H9 (cell line): ENCODE measurements at regions not wholly inside any gene's neighbourhood (a gene's known extent, or its start where the extent isn't known, plus 50 kb on each side); places are given as distances from the start of the nearest gene placed in this dataset.

ENCODE experiments used
- DNase-seq: peaks from one replicate; pipeline ENCODE4 v3.0.0-alpha.2; 2017
- H2AFZ ChIP-seq: one replicate; pipeline ENCODE4 v1.6.1; 2013; ENCODE audit warnings: mild to moderate bottlenecking, low read length, control low read depth, moderate library complexity
- H2AK5ac ChIP-seq: 2 replicates; pipeline ENCODE4 v1.6.1; 2013; ENCODE audit warnings: low read length, control low read depth, mixed read lengths; ENCODE audit not compliant: insufficient read length
- H2BK120ac ChIP-seq: one replicate; pipeline ENCODE4 v1.6.1; 2013; ENCODE audit warnings: low read depth, mild to moderate bottlenecking, low read length, control low read depth, inconsistent platforms; ENCODE audit not compliant: poor library complexity, severe bottlenecking
- H2BK12ac ChIP-seq: 2 replicates; pipeline ENCODE4 v1.6.1; 2013; ENCODE audit warnings: low read length, control low read depth, mixed read lengths, low read depth; ENCODE audit not compliant: insufficient read length
- H2BK15ac ChIP-seq: 2 replicates; pipeline ENCODE4 v1.6.1; 2013; ENCODE audit warnings: low read depth, low read length, control low read depth
- H2BK20ac ChIP-seq: one replicate; pipeline ENCODE4 v1.6.1; 2013; ENCODE audit warnings: low read depth, mild to moderate bottlenecking, low read length, control low read depth, inconsistent platforms; ENCODE audit not compliant: poor library complexity, severe bottlenecking
- H2BK5ac ChIP-seq: 2 replicates; pipeline ENCODE4 v1.6.1; 2013; ENCODE audit warnings: low read length, control low read depth, mixed read lengths; ENCODE audit not compliant: insufficient read length
- H3K14ac ChIP-seq: 2 replicates; pipeline ENCODE4 v1.6.1; 2013; ENCODE audit warnings: low read length, control low read depth; ENCODE audit not compliant: insufficient read depth
- H3K18ac ChIP-seq: 2 replicates; pipeline ENCODE4 v1.6.1; 2013; ENCODE audit warnings: low read depth, mild to moderate bottlenecking, mixed read lengths, low read length, control low read depth; ENCODE audit not compliant: insufficient read length
- H3K23ac ChIP-seq: 2 replicates; pipeline ENCODE4 v1.6.1; 2013; ENCODE audit warnings: low read length, control low read depth, mixed read lengths, low read depth; ENCODE audit not compliant: insufficient read length
- H3K23me2 ChIP-seq: 2 replicates; pipeline ENCODE4 v1.6.1; 2013; ENCODE audit warnings: low read depth, mild to moderate bottlenecking, mixed read lengths, low read length, control low read depth; ENCODE audit not compliant: insufficient read length, poor library complexity, severe bottlenecking
- H3K27ac ChIP-seq: 2 replicates; pipeline ENCODE4 v1.5.1; 2013; ENCODE audit warnings: low read length, control low read depth, mixed read lengths, low read depth; ENCODE audit not compliant: insufficient read length
- H3K27me3 ChIP-seq: 2 replicates; pipeline ENCODE4 v1.6.1; 2013; ENCODE audit warnings: low read length, control low read depth, inconsistent platforms; ENCODE audit not compliant: insufficient read depth
- H3K4ac ChIP-seq: 2 replicates; pipeline ENCODE4 v1.6.1; 2013; ENCODE audit warnings: low read depth, mild to moderate bottlenecking, control low read depth, inconsistent platforms, low read length, moderate library complexity
- H3K4me1 ChIP-seq: 2 replicates; pipeline ENCODE4 v1.6.1; 2013; ENCODE audit warnings: low read length, control low read depth, inconsistent platforms; ENCODE audit not compliant: insufficient read depth
- H3K4me2 ChIP-seq: 2 replicates; pipeline ENCODE4 v1.6.1; 2013; ENCODE audit warnings: low read length, control low read depth, mixed read lengths; ENCODE audit not compliant: insufficient read length, insufficient read depth
- H3K56ac ChIP-seq: 2 replicates; pipeline ENCODE4 v1.6.1; 2013; ENCODE audit warnings: low read depth, mild to moderate bottlenecking, mixed read lengths, low read length, control low read depth; ENCODE audit not compliant: insufficient read length
- H3K79me1 ChIP-seq: 2 replicates; pipeline ENCODE4 v1.6.1; 2013; ENCODE audit warnings: low read depth, mild to moderate bottlenecking, moderate library complexity, low read length, control low read depth, inconsistent platforms; ENCODE audit not compliant: insufficient read depth, poor library complexity, severe bottlenecking
- H3K79me2 ChIP-seq: 2 replicates; pipeline ENCODE4 v1.6.1; 2013; ENCODE audit warnings: low read length, control low read depth, inconsistent platforms; ENCODE audit not compliant: insufficient read depth
- H3K9ac ChIP-seq: 2 replicates; pipeline ENCODE4 v1.6.1; 2013; ENCODE audit warnings: low read length, control low read depth, mixed read lengths; ENCODE audit not compliant: insufficient read length; ENCODE audit errors: extremely low read depth
- H3K9me3 ChIP-seq: one replicate; pipeline ENCODE4 v1.6.1; 2013; ENCODE audit warnings: low read depth, low read length, inconsistent platforms; ENCODE audit not compliant: control insufficient read depth
- H3T11ph ChIP-seq: one replicate; pipeline ENCODE4 v1.6.1; 2013; ENCODE audit warnings: mild to moderate bottlenecking, low read length, control low read depth, inconsistent platforms
- H4K20me1 ChIP-seq: one replicate; pipeline ENCODE4 v1.6.1; 2013; ENCODE audit not compliant: control insufficient read depth, insufficient read length, insufficient read depth
- H4K5ac ChIP-seq: 2 replicates; pipeline ENCODE4 v1.6.1; 2013; ENCODE audit warnings: low read depth, mild to moderate bottlenecking, mixed read lengths, low read length, control low read depth; ENCODE audit not compliant: insufficient read length
- H4K8ac ChIP-seq: replicated peaks from 2 replicates; pipeline ENCODE4 v1.6.1; 2013; ENCODE audit warnings: low read length, control low read depth, mixed read lengths, low read depth; ENCODE audit not compliant: insufficient read length
- H4K91ac ChIP-seq: 2 replicates; pipeline ENCODE4 v1.6.1; 2013; ENCODE audit warnings: low read depth, mild to moderate bottlenecking, moderate library complexity, mixed read lengths, low read length, control low read depth; ENCODE audit not compliant: insufficient read length
- H3K27ac Mint-ChIP-seq, 3 experiments: 2 replicates in 2 of 3; 3 replicates in 1 of 3; pipeline ENCODE4 v1.8.0; 2020 to 2021; ENCODE audit warnings: mixed read lengths in 3 of 3, mild to moderate bottlenecking in 1 of 3, moderate library complexity in 1 of 3
- H3K27me3 Mint-ChIP-seq: 2 replicates; pipeline ENCODE4 v1.8.0; 2021; ENCODE audit warnings: low read depth, mild to moderate bottlenecking, moderate library complexity, mixed read lengths
- H3K36me3 Mint-ChIP-seq, 3 experiments: 2 replicates in 2 of 3; 3 replicates in 1 of 3; pipeline ENCODE4 v1.8.0; 2020 to 2021; ENCODE audit warnings: low read depth in 3 of 3, mixed read lengths in 3 of 3; ENCODE audit not compliant: insufficient read depth in 1 of 3
- H3K4me1 Mint-ChIP-seq, 2 experiments: 2 replicates each; pipeline ENCODE4 v1.8.0; 2020; ENCODE audit warnings: mixed read lengths in 2 of 2
- H3K4me3 Mint-ChIP-seq, 2 experiments: 2 replicates in 1 of 2; 3 replicates in 1 of 2; pipeline ENCODE4 v1.8.0; 2020 to 2021; ENCODE audit warnings: mild to moderate bottlenecking in 2 of 2, mixed read lengths in 2 of 2, moderate library complexity in 1 of 2
- H3K9me3 Mint-ChIP-seq, 2 experiments: 2 replicates in 1 of 2; 3 replicates in 1 of 2; pipeline ENCODE4 v1.8.0; 2020; ENCODE audit warnings: mild to moderate bottlenecking in 2 of 2, mixed read lengths in 2 of 2, moderate library complexity in 1 of 2
- CTCF ChIP-seq: fragments of 200-600 bp; sonication (generic); conservative IDR thresholded peaks from 3 replicates; pipeline ENCODE4 v1.8.0; 2021; ENCODE audit warnings: antibody characterized with exemption, mild to moderate bottlenecking
- WGBS: extraction: QIAGEN DNeasy Blood & Tissue Kit; methylation state at CpG from one replicate; pipeline ENCODE4 v1.1.7; 2013; ENCODE audit warnings: missing lambda C conversion rate, low lambda C conversion rate, mixed read lengths; ENCODE audit not compliant: insufficient read length; ENCODE audit errors: extremely low coverage; 5-methylcytosine and 5-hydroxymethylcytosine counted together

- H3K36me3 Mint-ChIP-seq = no peaks in the 10 kb centered on the region
- H3K79me2 ChIP-seq = no peaks in the 10 kb centered on the region
- DNase-seq = no peak
- no peak overlapping the region for H2BK20ac ChIP-seq
- H3K27ac Mint-ChIP-seq = peak overlapping the region in 1 of 3 experiments; percentile 9; a peak in 2 of 7 replicates
- no peak overlapping the region for H2BK12ac ChIP-seq
- H3K56ac ChIP-seq = no peak overlapping the region
- peaks cover 36 to 41% of the 10 kb centered on the region in 2 experiments for H3K4me1 Mint-ChIP-seq
- no peaks in the 10 kb centered on the region for H3K9me3 ChIP-seq
- no peak overlapping the region for H3K9ac ChIP-seq
- no peak overlapping the region for H2AK5ac ChIP-seq
- H3K23ac ChIP-seq = no peak overlapping the region
- H3K27me3 Mint-ChIP-seq = peaks cover 2% of the 10 kb centered on the region; the same call in 1 of the 2 replicates
- H4K8ac ChIP-seq = no peak overlapping the region
- no peak overlapping the region for H2BK120ac ChIP-seq
- no peak overlapping the region for H2AFZ ChIP-seq
- H4K91ac ChIP-seq = no peak overlapping the region
- no peaks in the 10 kb centered on the region for H3K27me3 ChIP-seq
- 0 out of 2 replicates have a peak, but pooled peaks cover 2% of the 10 kb centered on the region for H3K4me1 ChIP-seq
- no peaks in the 10 kb centered on the region for H3K23me2 ChIP-seq
- no peaks in the 10 kb centered on the region for H4K20me1 ChIP-seq
- TF ChIP-seq CTCF = no peak
- no peak overlapping the region for H3K14ac ChIP-seq
- H3K4ac ChIP-seq = no peak overlapping the region
- no peak overlapping the region for H2BK5ac ChIP-seq
- no peak overlapping the region for H3K27ac ChIP-seq
- no peak overlapping the region for H4K5ac ChIP-seq
- WGBS = no CpG with 5 or more reads among the region's 17 CpGs
- H3K9me3 Mint-ChIP-seq = no peaks in the 10 kb centered on the region
- H3K4me3 Mint-ChIP-seq = peak overlapping the region in 1 of 2 experiments; percentile 4; a peak in 1 of 5 replicates
- no peaks in the 10 kb centered on the region for H3K79me1 ChIP-seq
- H3K4me2 ChIP-seq = no peak overlapping the region
- H2BK15ac ChIP-seq = no peak overlapping the region
- no peak overlapping the region for H3K18ac ChIP-seq
- no peak overlapping the region for H3T11ph ChIP-seq
Measured at GRCh38 chr16:79417601-79418008, 182.9 kb downstream of the MAF start.
